Activated naive CD4-positive, alpha-beta T cell treated with anti-CD3 and anti-CD28 coated beads, Interleukin-2, amount 50 U/mL, for 24 hours (primary cell): ENCODE measurements at regions not wholly inside any gene's neighbourhood (a gene's known extent, or its start where the extent isn't known, plus 50 kb on each side); places are given as distances from the start of the nearest gene placed in this dataset.
A peak's percentile ranks its signal among the peaks of the same experiment; 100 is the strongest.

Experiments
- H3K27ac Mint-ChIP-seq: one replicate; pipeline ENCODE4 v1.8.0; 2021; ENCODE audit warnings: mild to moderate bottlenecking, mixed read lengths
- H3K27me3 Mint-ChIP-seq: one replicate; pipeline ENCODE4 v1.8.0; 2021; ENCODE audit warnings: mixed read lengths
- H3K36me3 Mint-ChIP-seq: one replicate; pipeline ENCODE4 v1.8.0; 2021; ENCODE audit warnings: mixed read lengths
- H3K4me1 Mint-ChIP-seq: one replicate; pipeline ENCODE4 v1.8.0; 2021; ENCODE audit warnings: mixed read lengths
- H3K4me3 Mint-ChIP-seq: one replicate; pipeline ENCODE4 v1.8.0; 2021; ENCODE audit warnings: mild to moderate bottlenecking, mixed read lengths
- H3K9me3 Mint-ChIP-seq: one replicate; pipeline ENCODE4 v1.8.0; 2021; ENCODE audit warnings: mixed read lengths

DNA sequence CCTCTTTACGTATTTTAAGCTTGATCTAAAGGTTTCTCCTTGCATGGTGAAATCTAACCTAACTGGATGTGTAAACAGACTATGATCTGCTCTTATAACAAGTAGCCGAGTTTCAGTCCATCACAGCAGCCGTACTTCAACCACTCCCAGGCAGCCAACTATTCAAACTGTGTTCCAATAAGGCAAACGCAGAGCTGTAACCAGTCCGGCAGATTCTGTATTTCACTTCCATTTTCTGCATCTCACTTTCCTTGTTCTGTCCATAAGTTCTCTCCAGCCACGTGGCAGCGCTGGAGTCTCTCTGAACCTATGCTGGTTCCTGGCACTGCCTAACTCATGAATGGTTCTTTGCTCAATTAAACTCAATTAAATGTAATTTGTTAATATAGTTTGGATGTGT is 132.6 kb downstream of the FHDC1 start:
- no peak overlapping the region for H3K27ac Mint-ChIP-seq
- H3K9me3 Mint-ChIP-seq = no peaks in the 10 kb centered on the region
- no peaks in the 10 kb centered on the region for H3K4me1 Mint-ChIP-seq
- no peaks in the 10 kb centered on the region for H3K36me3 Mint-ChIP-seq
- H3K27me3 Mint-ChIP-seq = no peaks in the 10 kb centered on the region
- H3K4me3 Mint-ChIP-seq = no peak overlapping the region

DNA sequence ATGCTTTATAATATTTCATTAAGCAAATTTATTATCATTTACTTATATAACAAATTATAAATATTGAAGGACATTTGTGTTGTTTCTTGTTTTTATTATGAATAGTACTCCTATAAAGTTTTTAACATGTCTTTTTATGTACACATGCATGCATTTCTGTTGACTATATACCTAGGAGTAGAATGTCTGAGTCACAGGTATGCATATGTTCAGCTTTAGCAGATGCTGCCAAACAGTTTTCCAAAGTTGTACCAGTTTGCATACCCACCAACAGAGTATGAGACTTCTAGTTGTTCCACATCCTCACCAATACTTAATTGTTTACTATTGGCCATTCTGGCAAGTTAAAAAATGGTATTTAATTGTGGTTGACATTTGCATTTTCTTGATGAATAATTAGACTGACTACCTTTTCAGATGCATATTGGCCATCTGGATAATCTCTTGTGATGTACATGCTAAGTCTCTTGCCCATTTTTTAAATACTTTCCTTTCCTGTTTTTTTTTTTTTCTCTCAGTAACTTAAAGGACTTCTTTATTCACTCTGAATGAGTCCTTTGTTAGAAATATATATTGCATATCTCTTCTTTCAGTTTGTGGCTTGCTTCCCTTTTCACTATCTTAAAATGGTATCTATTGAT is 132.2 kb upstream of the TRIM2 start:
- no peak overlapping the region for H3K4me3 Mint-ChIP-seq
- H3K9me3 Mint-ChIP-seq = no peaks in the 10 kb centered on the region
- peaks cover 8% of the 10 kb centered on the region for H3K4me1 Mint-ChIP-seq
- no peaks in the 10 kb centered on the region for H3K36me3 Mint-ChIP-seq
- no peak overlapping the region for H3K27ac Mint-ChIP-seq
- no peaks in the 10 kb centered on the region for H3K27me3 Mint-ChIP-seq

DNA sequence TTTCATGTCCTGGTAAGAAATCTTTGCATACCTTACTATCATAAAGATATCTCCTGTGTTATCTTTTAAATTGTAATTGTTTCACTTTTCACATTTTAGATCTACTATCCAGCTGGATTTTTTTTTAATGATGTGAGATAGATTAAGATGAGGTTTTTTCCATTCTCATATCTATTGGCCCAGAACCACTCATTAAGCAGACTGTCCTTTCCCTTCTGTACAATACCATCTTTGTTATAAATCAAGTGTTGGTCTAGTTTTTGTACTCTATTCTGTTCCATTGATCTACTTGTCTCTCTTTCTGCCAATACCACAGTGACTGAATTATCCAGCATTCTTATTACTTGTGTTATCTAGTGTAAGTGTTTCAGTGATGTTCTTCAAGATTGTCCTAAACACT is 131.6 kb upstream of the TRIM2 start:
- Mint-ChIP-seq H3K4me1 (peaks cover 8% of the 10 kb centered on the region), H3K9me3 (no peaks in the 10 kb centered on the region), H3K27ac (no peak overlapping the region), H3K36me3 (no peaks in the 10 kb centered on the region), H3K27me3 (no peaks in the 10 kb centered on the region), H3K4me3 (no peak overlapping the region)

DNA sequence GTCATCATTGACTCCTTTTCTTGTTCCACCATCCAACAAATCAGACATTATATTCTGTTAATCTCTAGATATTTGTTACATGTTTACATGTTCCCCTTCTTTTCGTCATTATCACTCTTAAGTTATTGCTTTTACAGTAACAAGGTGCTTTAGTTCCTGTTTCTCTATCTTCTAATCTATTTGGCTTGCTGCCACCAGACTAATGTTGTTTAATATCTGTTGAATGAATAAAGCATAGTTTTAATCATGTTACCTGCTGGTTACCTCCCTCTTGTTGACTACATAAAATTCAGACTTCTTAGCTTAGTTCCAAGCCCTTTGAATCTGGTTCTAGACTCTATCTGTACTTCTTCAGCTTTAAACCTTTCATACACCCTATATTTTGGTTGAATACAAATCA is 129.8 kb upstream of the TRIM2 start:
- H3K9me3 Mint-ChIP-seq = no peaks in the 10 kb centered on the region
- no peak overlapping the region for H3K4me3 Mint-ChIP-seq
- H3K4me1 Mint-ChIP-seq = peaks cover 10% of the 10 kb centered on the region
- no peaks in the 10 kb centered on the region for H3K27me3 Mint-ChIP-seq
- H3K36me3 Mint-ChIP-seq = no peaks in the 10 kb centered on the region
- H3K27ac Mint-ChIP-seq = no peak overlapping the region

DNA sequence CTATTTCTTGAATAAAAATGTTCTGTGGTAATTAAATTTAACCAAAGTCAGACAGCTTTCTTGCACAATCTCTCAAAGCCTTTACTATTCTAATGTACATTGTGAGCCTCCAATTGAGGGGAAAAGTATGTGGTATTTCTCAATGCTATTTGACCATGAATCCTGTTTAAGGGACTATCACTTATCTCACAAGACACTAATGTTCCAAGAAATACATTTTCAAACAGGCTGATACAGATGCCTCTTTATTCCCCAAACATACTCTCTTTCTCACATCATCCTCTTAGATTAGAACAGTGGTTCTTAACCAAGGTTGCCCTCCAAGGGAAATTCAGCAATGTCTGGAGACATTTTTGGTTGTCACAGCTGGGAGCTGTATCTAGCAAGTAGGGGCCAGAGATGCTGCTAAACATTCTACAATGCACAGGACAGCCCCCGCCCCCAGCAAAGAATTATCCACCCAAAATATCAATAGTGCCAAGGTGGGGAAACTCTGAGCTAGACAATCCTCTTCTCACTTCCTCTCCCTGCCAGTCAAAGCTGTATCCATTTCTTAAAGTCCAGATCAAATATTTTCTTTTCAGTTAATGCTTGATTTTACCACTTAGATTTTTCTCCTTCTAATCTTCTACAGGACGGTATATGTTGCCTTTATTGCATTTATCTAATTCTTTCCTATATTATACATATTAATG is 129.2 kb upstream of the TRIM2 start:
- no peaks in the 10 kb centered on the region for H3K36me3 Mint-ChIP-seq
- H3K4me1 Mint-ChIP-seq = peaks cover 16% of the 10 kb centered on the region
- H3K9me3 Mint-ChIP-seq = no peaks in the 10 kb centered on the region
- no peaks in the 10 kb centered on the region for H3K27me3 Mint-ChIP-seq
- H3K4me3 Mint-ChIP-seq = no peak overlapping the region
- H3K27ac Mint-ChIP-seq = no peak overlapping the region

DNA sequence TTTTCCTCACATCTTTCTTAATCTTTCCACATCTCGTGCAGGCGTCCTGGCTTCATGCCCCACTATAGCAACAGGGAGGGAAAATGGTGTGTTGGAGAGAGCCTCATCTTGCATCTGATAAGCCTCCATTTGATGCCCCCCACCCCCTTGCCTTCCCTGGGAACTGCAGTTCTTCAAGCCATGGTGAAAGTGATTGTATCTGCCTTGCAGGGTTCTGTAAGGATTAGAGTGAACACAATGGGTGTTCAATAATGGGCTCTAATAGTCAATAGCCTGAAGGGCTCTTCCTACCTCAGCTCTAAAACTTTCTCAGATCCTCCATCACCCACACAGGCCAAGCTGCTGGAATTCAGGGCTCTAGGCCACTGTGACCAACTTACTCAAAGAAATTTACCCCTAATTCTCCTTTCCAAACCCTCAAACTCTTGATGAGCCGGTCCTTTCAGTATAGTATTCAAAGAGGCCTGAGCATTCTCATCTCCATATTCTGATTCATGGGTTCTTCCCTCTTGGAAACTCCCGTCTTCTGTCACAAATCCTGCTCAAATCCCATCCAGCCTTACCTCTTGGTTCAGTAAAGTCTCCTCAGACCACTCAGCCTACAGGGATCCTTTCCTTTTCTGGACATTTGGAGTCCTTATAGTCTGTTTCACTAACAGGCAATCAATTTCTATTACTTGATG is 128.3 kb upstream of the TRIM2 start:
- no peak overlapping the region for H3K27ac Mint-ChIP-seq
- H3K9me3 Mint-ChIP-seq = no peaks in the 10 kb centered on the region
- H3K4me1 Mint-ChIP-seq = peaks cover 25% of the 10 kb centered on the region
- H3K36me3 Mint-ChIP-seq = no peaks in the 10 kb centered on the region
- H3K4me3 Mint-ChIP-seq = no peak overlapping the region
- H3K27me3 Mint-ChIP-seq = no peaks in the 10 kb centered on the region

DNA sequence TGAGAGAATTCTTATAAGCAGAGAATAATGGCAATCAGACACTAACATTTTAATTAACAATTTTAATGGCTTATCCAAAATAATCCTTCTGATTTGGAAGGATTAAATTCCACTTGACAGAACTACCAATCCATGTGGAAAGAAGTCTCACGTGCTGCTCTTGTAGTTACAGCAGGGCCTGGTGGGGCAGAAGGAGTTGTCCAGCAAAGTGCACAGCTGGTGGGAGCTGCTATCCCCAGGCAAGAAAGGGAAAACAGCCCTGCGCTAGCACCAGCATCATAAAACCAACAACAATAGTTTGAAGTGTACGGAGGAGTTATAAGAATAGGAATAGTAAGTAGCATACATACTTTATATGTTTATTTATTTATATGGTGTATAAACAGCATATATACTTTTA is 127.4 kb upstream of the TRIM2 start:
- Mint-ChIP-seq H3K9me3 (no peaks in the 10 kb centered on the region), H3K36me3 (no peaks in the 10 kb centered on the region), H3K27me3 (no peaks in the 10 kb centered on the region), H3K4me1 (peaks cover 34% of the 10 kb centered on the region), H3K27ac (no peak overlapping the region), H3K4me3 (no peak overlapping the region)

DNA sequence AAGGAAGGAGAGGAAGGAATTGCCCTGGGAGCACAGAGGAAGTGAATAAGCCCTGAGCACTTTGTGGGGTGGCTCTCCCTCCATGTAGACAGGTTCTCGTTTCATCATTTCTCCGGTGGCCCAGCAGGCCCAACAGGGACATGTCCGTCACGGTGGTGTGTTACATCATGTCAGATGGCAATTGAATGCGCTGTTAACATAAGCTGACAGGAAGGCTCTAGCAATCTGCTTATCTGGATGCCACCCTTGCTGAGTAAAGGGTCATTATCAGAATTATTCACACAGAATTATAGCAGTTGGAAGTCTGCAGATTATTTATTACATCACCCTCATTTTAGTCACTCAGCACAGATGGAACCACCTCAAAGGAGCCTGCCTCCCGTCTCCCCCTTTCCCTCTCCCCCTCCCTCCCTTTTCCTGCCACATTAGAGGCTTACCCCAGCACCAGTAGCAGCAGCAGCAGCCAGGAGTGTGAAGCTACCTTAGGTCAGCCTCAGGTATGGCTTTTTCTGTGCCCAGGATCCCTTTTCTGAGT is 124.3 kb upstream of the TRIM2 start:
- Mint-ChIP-seq H3K27ac (no peak overlapping the region), H3K27me3 (no peaks in the 10 kb centered on the region), H3K4me1 (peaks cover 54% of the 10 kb centered on the region), H3K9me3 (no peaks in the 10 kb centered on the region), H3K36me3 (no peaks in the 10 kb centered on the region), H3K4me3 (peak overlapping the region; percentile 4)

DNA sequence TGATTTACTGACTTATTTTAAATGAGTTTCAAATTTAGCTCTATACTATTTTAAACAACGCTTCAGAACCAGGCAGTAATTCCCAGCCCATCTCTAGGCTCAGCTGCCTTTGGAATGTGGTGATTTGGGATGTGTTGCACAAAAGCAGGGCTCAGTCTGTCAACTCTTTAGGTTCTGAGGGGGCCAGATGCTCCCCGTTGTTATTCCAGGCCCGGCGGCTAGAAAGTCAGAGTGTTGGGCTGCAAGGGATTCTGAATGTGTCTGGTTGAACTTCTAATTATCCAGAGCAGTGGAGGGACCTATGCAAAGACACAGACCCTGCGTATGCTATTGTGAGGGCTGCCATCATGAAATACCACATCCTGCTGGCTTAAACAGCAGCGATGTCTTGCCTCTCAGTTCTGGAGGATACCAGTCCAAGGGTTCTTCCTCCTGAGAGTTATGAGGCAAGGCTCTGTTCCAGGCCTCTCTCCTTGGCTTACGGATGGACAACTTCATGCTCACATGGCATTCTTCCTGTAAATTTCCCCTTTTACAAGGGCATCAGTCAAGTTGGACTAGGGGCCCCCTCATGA is 123.2 kb upstream of the TRIM2 start:
- Mint-ChIP-seq H3K9me3 (no peaks in the 10 kb centered on the region), H3K27ac (no peak overlapping the region), H3K27me3 (no peaks in the 10 kb centered on the region), H3K4me3 (no peak overlapping the region), H3K4me1 (peaks cover 63% of the 10 kb centered on the region), H3K36me3 (no peaks in the 10 kb centered on the region)

DNA sequence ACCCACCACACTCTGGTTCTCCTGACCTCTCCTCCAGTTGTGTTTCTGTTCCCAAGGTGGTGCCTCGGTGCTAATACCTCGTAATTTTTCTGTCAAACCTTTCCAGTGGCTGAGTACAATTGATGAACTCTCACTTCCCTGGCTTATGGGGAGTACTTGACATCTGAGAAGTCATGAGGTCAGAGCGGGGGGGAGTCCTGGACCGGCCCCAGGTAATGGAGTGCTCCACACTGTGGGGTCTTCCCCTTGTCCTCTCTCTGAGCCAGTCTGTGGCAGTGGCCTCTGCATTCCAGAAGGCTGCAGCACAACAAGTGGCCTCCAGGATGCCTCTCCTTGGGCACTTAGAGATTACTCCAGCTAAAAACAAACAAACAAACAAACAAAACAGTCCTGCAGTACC is 122.5 kb upstream of the TRIM2 start:
- Mint-ChIP-seq H3K27ac (no peak overlapping the region), H3K9me3 (no peaks in the 10 kb centered on the region), H3K4me1 (peaks cover 63% of the 10 kb centered on the region), H3K27me3 (no peaks in the 10 kb centered on the region), H3K4me3 (no peak overlapping the region), H3K36me3 (no peaks in the 10 kb centered on the region)

DNA sequence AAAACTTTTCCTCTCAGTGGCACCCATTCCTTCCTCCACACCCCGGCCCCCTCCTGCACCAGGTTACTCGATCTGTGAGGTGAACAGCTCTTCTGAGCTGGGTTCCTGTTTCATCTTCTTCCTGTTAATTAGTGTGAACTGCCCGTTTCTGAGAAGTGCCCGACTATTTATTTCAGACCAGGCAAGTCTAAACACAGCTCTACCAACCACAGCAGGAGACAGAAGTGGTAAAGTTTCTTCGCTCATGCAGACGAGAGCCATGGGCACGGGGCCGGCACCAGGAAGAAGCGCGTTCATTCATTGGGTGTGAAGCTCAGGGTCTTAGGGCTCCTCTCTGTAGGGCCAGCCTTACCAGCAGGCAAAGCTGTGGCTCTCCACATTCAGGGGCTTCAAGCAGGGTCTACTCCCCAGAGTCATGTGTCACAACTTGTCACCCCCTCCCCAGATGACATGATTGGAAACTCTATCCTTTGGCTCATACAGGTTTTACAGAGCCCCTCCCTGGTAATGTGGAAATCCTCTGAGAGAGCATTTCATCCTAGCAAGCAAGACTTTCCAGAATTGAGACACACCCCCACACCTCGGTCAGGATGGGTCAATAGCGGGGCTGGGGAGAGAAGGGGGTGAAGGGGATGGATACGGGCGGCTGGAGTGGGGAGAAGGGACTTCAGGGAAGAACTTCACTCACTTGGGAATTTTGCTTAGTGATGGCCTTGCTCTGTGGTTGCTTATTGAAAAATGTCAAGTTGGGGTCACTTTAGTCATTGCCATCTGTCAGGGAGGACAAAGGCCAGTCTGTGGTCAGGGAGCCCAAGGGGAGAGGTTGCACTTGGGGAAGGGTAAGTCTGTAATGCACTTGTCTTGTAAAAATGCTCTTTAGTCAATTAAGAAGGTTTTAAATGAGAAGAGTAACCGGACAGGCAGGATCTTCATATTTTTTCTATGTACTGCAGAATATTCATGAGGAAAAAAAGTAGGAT is 121.6 kb upstream of the TRIM2 start:
- H3K4me1 Mint-ChIP-seq = peaks cover 63% of the 10 kb centered on the region
- no peaks in the 10 kb centered on the region for H3K27me3 Mint-ChIP-seq
- no peaks in the 10 kb centered on the region for H3K9me3 Mint-ChIP-seq
- H3K36me3 Mint-ChIP-seq = no peaks in the 10 kb centered on the region
- no peak overlapping the region for H3K27ac Mint-ChIP-seq
- H3K4me3 Mint-ChIP-seq = no peak overlapping the region

DNA sequence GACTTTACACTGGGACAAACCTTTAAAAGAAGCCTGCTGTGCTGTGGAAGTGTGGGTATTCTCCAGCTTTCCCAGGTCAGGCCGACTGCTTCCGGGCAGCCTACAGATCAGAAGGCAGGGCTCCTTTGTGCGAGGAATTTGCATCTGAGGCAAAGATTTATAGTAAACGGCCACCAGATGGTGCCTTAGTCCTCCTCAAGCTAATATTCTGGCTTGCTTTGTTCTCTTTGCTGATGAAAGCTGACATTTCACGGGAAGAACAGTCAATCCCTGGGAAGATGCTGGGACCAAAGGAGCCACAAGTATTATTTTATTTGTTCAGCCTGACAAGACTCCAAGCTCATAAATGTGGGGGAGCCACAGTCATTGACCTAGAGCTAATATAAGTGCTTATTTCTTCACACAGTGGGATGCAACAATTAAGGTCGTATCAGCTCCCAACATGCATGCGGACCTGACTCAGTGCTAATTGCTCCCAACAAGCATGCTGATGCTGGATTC is 120.7 kb upstream of the TRIM2 start:
- no peaks in the 10 kb centered on the region for H3K9me3 Mint-ChIP-seq
- no peaks in the 10 kb centered on the region for H3K27me3 Mint-ChIP-seq
- peaks cover 63% of the 10 kb centered on the region for H3K4me1 Mint-ChIP-seq
- H3K4me3 Mint-ChIP-seq = peak overlapping the region; percentile 16
- H3K27ac Mint-ChIP-seq = no peak overlapping the region
- H3K36me3 Mint-ChIP-seq = no peaks in the 10 kb centered on the region

DNA sequence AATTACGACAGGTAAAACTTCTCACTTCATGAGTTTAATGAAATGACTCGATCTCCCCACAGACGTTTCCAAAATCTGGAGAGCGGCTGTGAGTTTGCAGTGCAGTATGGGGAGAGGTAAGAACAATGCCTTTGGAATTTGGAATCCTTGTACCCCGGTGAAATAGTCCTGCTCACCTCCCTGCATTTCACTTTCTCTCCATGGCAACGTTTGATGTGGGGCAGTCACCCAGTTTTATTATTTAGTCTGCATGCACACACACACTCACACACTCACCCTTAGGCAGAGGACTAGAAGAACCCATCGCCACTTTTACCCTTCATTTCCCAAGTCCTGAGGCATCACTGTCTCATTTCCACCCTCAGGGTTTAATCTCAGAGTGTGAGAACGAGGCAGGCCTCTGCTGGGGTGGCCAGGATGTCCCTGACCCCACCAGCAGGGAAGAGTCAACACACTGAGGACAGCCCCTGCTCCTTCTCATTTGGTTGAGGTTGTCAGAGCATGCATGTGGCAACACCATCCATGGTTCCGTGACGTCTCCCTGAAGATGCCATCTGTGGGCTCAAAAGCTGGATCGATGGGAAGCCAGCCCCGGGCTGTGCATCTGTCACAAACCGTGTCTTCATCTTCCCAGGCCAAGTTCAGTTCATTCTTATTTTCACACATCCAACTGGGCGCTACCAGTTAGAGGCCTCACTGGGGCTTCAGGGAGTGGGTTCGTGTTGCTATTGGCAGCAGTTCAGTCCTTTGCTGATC is 119.8 kb upstream of the TRIM2 start:
- Mint-ChIP-seq H3K9me3 (no peaks in the 10 kb centered on the region), H3K27me3 (no peaks in the 10 kb centered on the region), H3K4me1 (peaks cover 62% of the 10 kb centered on the region), H3K36me3 (no peaks in the 10 kb centered on the region), H3K4me3 (no peak overlapping the region), H3K27ac (no peak overlapping the region)

DNA sequence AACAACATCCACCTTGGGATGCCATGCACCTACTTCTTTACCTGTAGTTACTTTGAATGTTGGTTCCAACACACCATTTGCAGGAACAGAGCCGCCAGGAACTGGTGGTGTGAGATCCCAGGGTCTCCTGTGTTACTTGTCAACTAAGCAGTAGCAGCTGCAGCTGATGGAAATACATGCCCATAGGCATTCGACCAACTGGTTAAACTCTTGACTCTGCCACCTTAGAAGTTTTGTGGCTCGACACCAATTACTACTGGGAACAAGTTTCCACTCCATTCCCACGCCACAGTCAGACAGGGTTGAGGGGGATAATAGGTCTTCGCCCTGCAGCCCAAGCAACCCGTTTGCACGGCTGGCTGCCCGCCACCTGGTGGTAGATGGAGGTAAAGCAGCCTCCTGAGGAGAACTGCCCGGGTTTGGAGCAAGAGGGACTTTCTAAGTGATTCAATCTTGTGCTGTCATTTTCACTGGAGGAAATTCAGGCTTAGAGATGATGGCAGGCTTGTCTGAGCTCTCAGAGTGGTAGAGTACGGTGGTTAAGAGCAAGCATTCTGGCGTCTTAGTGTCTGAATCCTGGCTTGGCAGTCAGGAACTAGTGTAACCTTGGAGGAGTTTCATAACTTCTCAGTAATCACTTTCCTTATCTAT is 119.1 kb upstream of the TRIM2 start:
- Mint-ChIP-seq H3K36me3 (no peaks in the 10 kb centered on the region), H3K4me3 (no peak overlapping the region), H3K9me3 (no peaks in the 10 kb centered on the region), H3K27ac (peak overlapping the region; percentile 38), H3K27me3 (no peaks in the 10 kb centered on the region), H3K4me1 (peaks cover 55% of the 10 kb centered on the region)
